Endothelial cell of umbilical vein (primary cell): ENCODE measurements at regions not wholly inside any gene's neighbourhood (a gene's known extent, or its start where the extent isn't known, plus 50 kb on each side); places are given as distances from the start of the nearest gene placed in this dataset.
"Not testable (repeated sequence)": the region's sequence is repeated elsewhere in the genome, so short reads cannot be mapped to it uniquely, and the experiment has no call there.

ENCODE experiments used
- BruUV-seq: library from RNA; stranded (reverse); fragments of 400-500 nt; replicated peaks from 2 replicates; lab custom pipeline; 2021; lab: Mats Ljungman, UMichigan
- CTCF ChIA-PET: fragments of 300-600, 350-600 bp; sonication (Branson Sonifier 250); formaldehyde crosslinking; loops from one replicate; lab custom pipeline; 2021; ENCODE audit warnings: antibody characterized with exemption, inconsistent platforms; lab: Charles Lee
- POLR2A ChIA-PET: fragments of 300-600, 350-600 bp; sonication (Branson Sonifier 250); formaldehyde crosslinking; loops from one replicate; lab custom pipeline; 2021; ENCODE audit warnings: antibody characterized with exemption, inconsistent platforms; lab: Charles Lee
- DNase-seq: peaks from one replicate; pipeline ENCODE4 v3.0.0-alpha.2; 2011; ENCODE audit warnings: low read depth, low spot score
- FAIRE-seq: peaks from 2 replicates; lab custom pipeline; 2011; peaks lifted over from hg19 to GRCh38; lab: Jason Lieb, UNC
- H2AFZ ChIP-seq: 2 replicates; pipeline ENCODE4 v1.6.0; 2012; ENCODE audit warnings: low read depth, low read length, control low read depth, inconsistent platforms
- H3K27ac ChIP-seq: 2 replicates; pipeline ENCODE4 v1.5.1; 2011; ENCODE audit warnings: low read depth, mild to moderate bottlenecking, control low read depth, low read length, moderate library complexity; ENCODE audit not compliant: insufficient read depth
- H3K27me3 ChIP-seq, 2 experiments: 2 replicates each; pipeline versions ENCODE4 v1.6.0 to v1.6.1; 2011; ENCODE audit warnings: low read length in 2 of 2, mixed read lengths in 1 of 2; ENCODE audit not compliant: control insufficient read depth in 2 of 2, insufficient read depth in 2 of 2
- H3K36me3 ChIP-seq, 2 experiments: 2 replicates in 1 of 2; 3 replicates in 1 of 2; pipeline ENCODE4 v1.5.1; 2011; ENCODE audit warnings: low read length in 2 of 2, mild to moderate bottlenecking in 1 of 2, moderate library complexity in 1 of 2; ENCODE audit not compliant: control insufficient read depth in 2 of 2, insufficient read depth in 2 of 2; ENCODE audit errors: extremely low read depth in 1 of 2
- H3K4me1 ChIP-seq: 3 replicates; pipeline ENCODE4 v1.5.1; 2011; ENCODE audit warnings: mild to moderate bottlenecking, low read length; ENCODE audit not compliant: control insufficient read depth, insufficient read depth; ENCODE audit errors: extremely low read depth
- H3K4me2 ChIP-seq: 2 replicates; pipeline ENCODE4 v1.6.1; 2011; ENCODE audit warnings: low read length, control low read depth, mixed read lengths; ENCODE audit not compliant: insufficient read depth
- H3K4me3 ChIP-seq, 3 experiments: fragments of 200-600 bp in 1 of 3; sonication (generic), shearing (Covaris generic) in 1 of 3; replicated peaks in 1 of 3; 2 replicates each; pipeline ENCODE4 v1.5.1; 2011 to 2016; ENCODE audit warnings: control low read depth in 3 of 3, low read length in 3 of 3, mild to moderate bottlenecking in 2 of 3, inconsistent platforms in 1 of 3, low read depth in 1 of 3, moderate library complexity in 1 of 3; ENCODE audit not compliant: insufficient read depth in 1 of 3
- H3K79me2 ChIP-seq: 2 replicates; pipeline ENCODE4 v1.6.0; 2012; ENCODE audit warnings: low read length, inconsistent platforms; ENCODE audit not compliant: control insufficient read depth, insufficient read depth
- H3K9ac ChIP-seq: replicated peaks from 2 replicates; pipeline ENCODE3; 2011; ENCODE audit warnings: low read length, control low read depth; ENCODE audit not compliant: insufficient read depth; ENCODE audit errors: extremely low read depth
- H3K9me1 ChIP-seq: replicated peaks from 3 replicates; pipeline ENCODE4 v1.6.0; 2011; ENCODE audit warnings: mild to moderate bottlenecking, low read length; ENCODE audit not compliant: control insufficient read depth, insufficient read depth; ENCODE audit errors: extremely low read depth
- H3K9me3 ChIP-seq: replicated peaks from 2 replicates; pipeline ENCODE4 v1.5.1; 2012; ENCODE audit warnings: low read length, inconsistent platforms; ENCODE audit not compliant: control insufficient read depth, insufficient read depth
- H4K20me1 ChIP-seq: replicated peaks from 2 replicates; pipeline ENCODE3; 2011; ENCODE audit warnings: mild to moderate bottlenecking, low read length; ENCODE audit not compliant: control insufficient read depth, insufficient read depth; ENCODE audit errors: extremely low read depth
- EZH2 ChIP-seq: IDR thresholded peaks from 2 replicates; pipeline ENCODE4 v1.6.1; 2012; ENCODE audit warnings: borderline replicate concordance, low read depth, mild to moderate bottlenecking, moderate library complexity, low read length, inconsistent platforms; ENCODE audit not compliant: severe bottlenecking
- FOS ChIP-seq: IDR thresholded peaks from 2 replicates; pipeline ENCODE4 v1.6.1; 2011; ENCODE audit warnings: mild to moderate bottlenecking, low read length, moderate library complexity, borderline replicate concordance; ENCODE audit not compliant: insufficient read depth
- GATA2 ChIP-seq: IDR thresholded peaks from 2 replicates; pipeline ENCODE4 v1.7.0; 2011; ENCODE audit warnings: low read depth, mild to moderate bottlenecking, moderate library complexity, mixed read lengths, low read length; ENCODE audit not compliant: insufficient read length, insufficient read depth
- JUN ChIP-seq: IDR thresholded peaks from 2 replicates; pipeline ENCODE4 v1.6.1; 2011; ENCODE audit warnings: borderline replicate concordance, low read depth; ENCODE audit not compliant: insufficient read length, insufficient read depth
- MYC ChIP-seq: IDR thresholded peaks from one replicate; pipeline ENCODE4 v1.6.1; 2011; ENCODE audit warnings: mild to moderate bottlenecking, low read depth, low read length
- POLR2A ChIP-seq: IDR thresholded peaks from 2 replicates; pipeline ENCODE4 v1.6.1; 2012; ENCODE audit warnings: low read depth, mild to moderate bottlenecking, control low read depth, low read length
- POLR2AphosphoS5 ChIP-seq: IDR thresholded peaks from 2 replicates; pipeline ENCODE4 v1.6.1; 2012; ENCODE audit warnings: low read depth, mild to moderate bottlenecking, control low read depth, low read length, moderate library complexity; ENCODE audit not compliant: insufficient read depth
- dilution Hi-C: fragments of 300-500 bp; cut with MboI; formaldehyde crosslinking; loops from one replicate; pipeline ENCODE4 v1.15.0; 2019; ENCODE audit warnings: low sequenced_read_pairs; ENCODE audit not compliant: extremely low pct_ligation_motif_present
- intact Hi-C: fragments of 100-400 bp; cut with micrococcal nuclease; formaldehyde crosslinking; loops from one replicate; pipeline ENCODE4 v1.10.0; 2022
- TF ChIP-seq, protein P1 (sequence below): IDR thresholded peaks from 2 replicates; pipeline ENCODE4 v1.6.1; 2011; ENCODE audit not compliant: insufficient read depth, insufficient read length
- TF ChIP-seq, protein P2 (sequence below), 2 donors: IDR thresholded peaks; 1 replicate in 1 of 2; 2 replicates in 1 of 2; pipeline ENCODE4 v1.5.1; 2011; ENCODE audit warnings: low read length in 2 of 2, mild to moderate bottlenecking in 2 of 2, moderate library complexity in 2 of 2, control low read depth in 1 of 2, inconsistent platforms in 1 of 2, low read depth in 1 of 2; ENCODE audit not compliant: insufficient read depth in 1 of 2; ENCODE audit errors: extremely low read depth in 1 of 2

DNA sequence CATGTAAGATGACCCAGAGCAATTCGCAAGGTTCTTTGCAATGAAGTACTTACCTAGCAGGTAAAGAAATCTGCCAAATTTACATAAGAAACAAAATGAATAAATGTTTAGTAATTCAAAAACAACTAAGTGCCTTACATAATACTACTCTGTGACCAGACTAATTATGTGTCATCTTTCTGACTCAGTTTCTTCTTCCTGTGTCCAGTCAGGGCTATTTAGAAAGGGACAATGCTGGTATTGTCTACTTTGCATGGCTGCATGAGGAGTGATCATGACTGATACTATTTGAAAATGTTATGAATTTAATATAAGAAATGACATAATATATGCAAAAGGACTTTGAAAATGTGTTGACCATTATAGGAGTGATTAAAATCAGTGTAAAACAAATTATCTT, 210.0 kb downstream of the TMEM161B start:
- H3K4me1 ChIP-seq = no peaks in the 10 kb centered on the region
- no peaks in the 10 kb centered on the region for H3K27me3 ChIP-seq
- ChIA-PET CTCF (no interaction called here), POLR2A (no interaction called here)
- H3K9ac ChIP-seq = no peak overlapping the region
- H4K20me1 ChIP-seq = no peaks in the 10 kb centered on the region
- no peak overlapping the region for H3K4me2 ChIP-seq
- FAIRE-seq (no peak), DNase-seq (no peak)
- H3K36me3 ChIP-seq = no peaks in the 10 kb centered on the region
- dilution Hi-C loops = no loop called here
- H2AFZ ChIP-seq = no peak overlapping the region
- H3K4me3 ChIP-seq = no peak overlapping the region
- intact Hi-C loops = no loop called here
- no peak overlapping the region for H3K27ac ChIP-seq
- no TSS peak for BruUV-seq
- TF ChIP-seq, protein P1, sequence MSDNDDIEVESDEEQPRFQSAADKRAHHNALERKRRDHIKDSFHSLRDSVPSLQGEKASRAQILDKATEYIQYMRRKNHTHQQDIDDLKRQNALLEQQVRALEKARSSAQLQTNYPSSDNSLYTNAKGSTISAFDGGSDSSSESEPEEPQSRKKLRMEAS = no peak
- TF ChIP-seq FOS = no peak
- TF ChIP-seq EZH2 = no peak
- no peak for TF ChIP-seq POLR2A
- TF ChIP-seq, protein P2, sequence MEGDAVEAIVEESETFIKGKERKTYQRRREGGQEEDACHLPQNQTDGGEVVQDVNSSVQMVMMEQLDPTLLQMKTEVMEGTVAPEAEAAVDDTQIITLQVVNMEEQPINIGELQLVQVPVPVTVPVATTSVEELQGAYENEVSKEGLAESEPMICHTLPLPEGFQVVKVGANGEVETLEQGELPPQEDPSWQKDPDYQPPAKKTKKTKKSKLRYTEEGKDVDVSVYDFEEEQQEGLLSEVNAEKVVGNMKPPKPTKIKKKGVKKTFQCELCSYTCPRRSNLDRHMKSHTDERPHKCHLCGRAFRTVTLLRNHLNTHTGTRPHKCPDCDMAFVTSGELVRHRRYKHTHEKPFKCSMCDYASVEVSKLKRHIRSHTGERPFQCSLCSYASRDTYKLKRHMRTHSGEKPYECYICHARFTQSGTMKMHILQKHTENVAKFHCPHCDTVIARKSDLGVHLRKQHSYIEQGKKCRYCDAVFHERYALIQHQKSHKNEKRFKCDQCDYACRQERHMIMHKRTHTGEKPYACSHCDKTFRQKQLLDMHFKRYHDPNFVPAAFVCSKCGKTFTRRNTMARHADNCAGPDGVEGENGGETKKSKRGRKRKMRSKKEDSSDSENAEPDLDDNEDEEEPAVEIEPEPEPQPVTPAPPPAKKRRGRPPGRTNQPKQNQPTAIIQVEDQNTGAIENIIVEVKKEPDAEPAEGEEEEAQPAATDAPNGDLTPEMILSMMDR (IDR thresholded peaks at IDR 0.05; ENCODE audit: extremely low read depth in 1 of 2, insufficient read depth in 1 of 2, low read depth in 1 of 2, low read length in 2 of 2) = no peak
- TF ChIP-seq MYC = no peak
- no peak for TF ChIP-seq GATA2
- no peak for TF ChIP-seq POLR2AphosphoS5
- TF ChIP-seq JUN = no peak
- H3K9me1 ChIP-seq = no peaks in the 10 kb centered on the region
- no peaks in the 10 kb centered on the region for H3K79me2 ChIP-seq
- no peaks in the 10 kb centered on the region for H3K9me3 ChIP-seq

DNA sequence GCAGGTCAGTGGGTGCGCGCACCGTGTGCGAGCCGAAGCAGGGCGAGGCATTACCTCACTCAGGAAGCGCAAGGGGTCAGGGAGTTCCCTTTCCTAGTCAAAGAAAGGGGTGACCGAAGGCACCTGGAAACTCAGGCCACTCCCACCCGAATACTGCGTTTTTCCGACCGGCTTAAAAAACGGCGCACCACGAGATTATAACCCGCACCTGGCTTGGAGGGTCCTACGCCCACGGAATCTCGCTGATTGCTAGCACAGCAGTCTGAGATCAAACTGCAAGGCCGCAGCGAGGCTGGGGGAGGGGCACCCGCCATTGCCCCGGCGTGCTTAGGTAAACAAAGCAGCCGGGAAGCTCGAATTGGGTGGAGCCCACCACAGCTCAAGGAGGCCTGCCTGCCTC, 216.2 kb downstream of the TMEM161B start:
- H4K20me1 ChIP-seq, dilution Hi-C loops, DNase-seq, H3K4me1 ChIP-seq, H3K27me3 ChIP-seq, intact Hi-C loops, BruUV-seq, CTCF ChIA-PET, POLR2A ChIA-PET, H3K36me3 ChIP-seq, H3K27ac ChIP-seq, H3K9me1 ChIP-seq, H3K9me3 ChIP-seq, H3K9ac ChIP-seq, H3K79me2 ChIP-seq, H3K4me2 ChIP-seq, H3K4me3 ChIP-seq, FAIRE-seq, H2AFZ ChIP-seq: not testable (repeated sequence)
